Renal cortex interstitium (tissue), 11 donors: ENCODE measurements at regions not wholly inside any gene's neighbourhood (a gene's known extent, or its start where the extent isn't known, plus 50 kb on each side); places are given as distances from the start of the nearest gene placed in this dataset.

Experiments used
- DNase-seq, 11 donors: peaks; one replicate each; pipeline ENCODE4 v3.0.0-alpha.2; 2013; ENCODE audit warnings: low read depth in 9 of 11, low spot score in 4 of 11; ENCODE audit errors: extremely low read depth in 1 of 11

GRCh38 chr3:132911741-132912415 is 126.3 kb upstream of the TMEM108 start:
- no peak for DNase-seq

GRCh38 chr3:132907293-132907692 is 130.9 kb upstream of the TMEM108 start:
- no peak for DNase-seq

GRCh38 chr3:132900481-132900880 is 137.7 kb upstream of the TMEM108 start:
- DNase-seq: no peak

- DNase-seq: no peak
These were observed 140.1 kb upstream of the TMEM108 start for GRCh38 chr3:132898141-132898540.

- DNase-seq: no peak
These were observed 145.2 kb upstream of the TMEM108 start for GRCh38 chr3:132892956-132893355.

GRCh38 chr3:132881756-132882409 is 156.3 kb upstream of the TMEM108 start:
- no peak for DNase-seq

- no peak for DNase-seq
These were observed 157.2 kb upstream of the TMEM108 start for GRCh38 chr3:132880986-132881385.

- peak in 5 of 11 donors; percentile 9 to 17 (median 12) for DNase-seq
These were observed 157.4 kb upstream of the NPHP3 start for GRCh38 chr3:132879656-132880055.

GRCh38 chr3:132874701-132875100 is 152.5 kb upstream of the NPHP3 start:
- no peak for DNase-seq

GRCh38 chr3:132872711-132873110 is 150.5 kb upstream of the NPHP3 start:
- DNase-seq: no peak

GRCh38 chr3:132871956-132872355 is 149.7 kb upstream of the NPHP3 start:
- DNase-seq: no peak

GRCh38 chr3:132870541-132870940 is 148.3 kb upstream of the NPHP3 start:
- no peak for DNase-seq

- no peak for DNase-seq
These were observed 145.7 kb upstream of the NPHP3 start for GRCh38 chr3:132867956-132868355.

- no peak for DNase-seq
These were observed 145.3 kb upstream of the NPHP3 start for GRCh38 chr3:132867526-132867925.

- DNase-seq: no peak
These were observed 135.1 kb upstream of the NPHP3 start for GRCh38 chr3:132857317-132857716.

GRCh38 chr3:132854856-132855535 is 132.8 kb upstream of the NPHP3 start:
- DNase-seq: no peak

- DNase-seq: no peak
These were observed 125.8 kb upstream of the NPHP3 start for GRCh38 chr3:132847849-132848625.

GRCh38 chr3:132843851-132844553 is 121.8 kb upstream of the NPHP3 start:
- no peak for DNase-seq

GRCh38 chr3:132843349-132843748 is 121.1 kb upstream of the NPHP3 start:
- DNase-seq: no peak
